T-helper 2 cell treated with Interferon-gamma antibody and Interleukin-4, amounts not matched to agents 5 μg/mL and 100 μg/mL, for 36 hours (primary cell): ENCODE measurements at regions not wholly inside any gene's neighbourhood (a gene's known extent, or its start where the extent isn't known, plus 50 kb on each side); places are given as distances from the start of the nearest gene placed in this dataset.

Experiments used
- DNase-seq: peaks from one replicate; pipeline ENCODE4 v3.0.0; 2021; ENCODE audit warnings: low spot score
- H3K27ac Mint-ChIP-seq: one replicate; pipeline ENCODE4 v1.8.0; 2021; ENCODE audit warnings: mild to moderate bottlenecking, mixed read lengths
- H3K27me3 Mint-ChIP-seq: one replicate; pipeline ENCODE4 v1.8.0; 2021; ENCODE audit warnings: low read depth, mixed read lengths
- H3K36me3 Mint-ChIP-seq: one replicate; pipeline ENCODE4 v1.8.0; 2021; ENCODE audit warnings: low read depth, mixed read lengths
- H3K4me1 Mint-ChIP-seq: one replicate; pipeline ENCODE4 v1.8.0; 2021; ENCODE audit warnings: low read depth, mixed read lengths
- H3K4me3 Mint-ChIP-seq: one replicate; pipeline ENCODE4 v1.8.0; 2022; ENCODE audit warnings: mild to moderate bottlenecking, moderate library complexity, mixed read lengths
- H3K9me3 Mint-ChIP-seq: one replicate; pipeline ENCODE4 v1.8.0; 2021; ENCODE audit warnings: mixed read lengths

- no peaks in the 10 kb centered on the region for H3K27me3 Mint-ChIP-seq
- no peak overlapping the region for H3K27ac Mint-ChIP-seq
- H3K36me3 Mint-ChIP-seq, result no peaks in the 10 kb centered on the region
- no peak overlapping the region for H3K4me3 Mint-ChIP-seq
- DNase-seq, result no peak
- no peaks in the 10 kb centered on the region for H3K4me1 Mint-ChIP-seq
- no peaks in the 10 kb centered on the region for H3K9me3 Mint-ChIP-seq
These were observed 81.3 kb upstream of the CXCL12 start for GRCh38 chr10:44466236-44466635.

- Mint-ChIP-seq H3K27ac (no peak overlapping the region), H3K4me1 (no peaks in the 10 kb centered on the region), H3K9me3 (no peaks in the 10 kb centered on the region), H3K27me3 (no peaks in the 10 kb centered on the region), H3K36me3 (no peaks in the 10 kb centered on the region), H3K4me3 (no peak overlapping the region)
- no peak for DNase-seq
These were observed 82.2 kb upstream of the CXCL12 start for GRCh38 chr10:44467090-44467489.

- Mint-ChIP-seq H3K27me3 (no peaks in the 10 kb centered on the region), H3K27ac (no peak overlapping the region), H3K36me3 (no peaks in the 10 kb centered on the region), H3K4me1 (no peaks in the 10 kb centered on the region), H3K4me3 (no peak overlapping the region), H3K9me3 (no peaks in the 10 kb centered on the region)
- DNase-seq, result no peak
These were observed 83.0 kb upstream of the CXCL12 start for GRCh38 chr10:44467900-44468299.

GRCh38 chr10:44468525-44468924, 83.6 kb upstream of the CXCL12 start:
- H3K4me3 Mint-ChIP-seq, result no peak overlapping the region
- no peak for DNase-seq
- no peak overlapping the region for H3K27ac Mint-ChIP-seq
- no peaks in the 10 kb centered on the region for H3K36me3 Mint-ChIP-seq
- no peaks in the 10 kb centered on the region for H3K27me3 Mint-ChIP-seq
- no peaks in the 10 kb centered on the region for H3K9me3 Mint-ChIP-seq
- no peaks in the 10 kb centered on the region for H3K4me1 Mint-ChIP-seq

- Mint-ChIP-seq H3K36me3 (no peaks in the 10 kb centered on the region), H3K4me1 (no peaks in the 10 kb centered on the region), H3K27ac (no peak overlapping the region), H3K4me3 (no peak overlapping the region), H3K9me3 (no peaks in the 10 kb centered on the region), H3K27me3 (no peaks in the 10 kb centered on the region)
- no peak for DNase-seq
These were observed 84.1 kb upstream of the CXCL12 start for GRCh38 chr10:44468965-44469364.

GRCh38 chr10:44470784-44471183, 85.9 kb upstream of the CXCL12 start:
- Mint-ChIP-seq H3K27ac (no peak overlapping the region), H3K9me3 (no peaks in the 10 kb centered on the region), H3K36me3 (no peaks in the 10 kb centered on the region), H3K4me1 (no peaks in the 10 kb centered on the region), H3K4me3 (no peak overlapping the region), H3K27me3 (no peaks in the 10 kb centered on the region)
- DNase-seq, result no peak

- Mint-ChIP-seq H3K27ac (no peak overlapping the region), H3K9me3 (no peaks in the 10 kb centered on the region), H3K4me3 (no peak overlapping the region), H3K4me1 (no peaks in the 10 kb centered on the region), H3K27me3 (no peaks in the 10 kb centered on the region), H3K36me3 (no peaks in the 10 kb centered on the region)
- no peak for DNase-seq
These were observed 86.5 kb upstream of the CXCL12 start for GRCh38 chr10:44471410-44471809.

- Mint-ChIP-seq H3K4me1 (no peaks in the 10 kb centered on the region), H3K27ac (no peak overlapping the region), H3K4me3 (no peak overlapping the region), H3K9me3 (no peaks in the 10 kb centered on the region), H3K27me3 (no peaks in the 10 kb centered on the region), H3K36me3 (no peaks in the 10 kb centered on the region)
- DNase-seq, result no peak
These were observed 88.2 kb upstream of the CXCL12 start for GRCh38 chr10:44473146-44473545.

- no peaks in the 10 kb centered on the region for H3K27me3 Mint-ChIP-seq
- DNase-seq, result no peak
- H3K9me3 Mint-ChIP-seq, result no peaks in the 10 kb centered on the region
- no peak overlapping the region for H3K27ac Mint-ChIP-seq
- no peak overlapping the region for H3K4me3 Mint-ChIP-seq
- H3K4me1 Mint-ChIP-seq, result no peaks in the 10 kb centered on the region
- H3K36me3 Mint-ChIP-seq, result no peaks in the 10 kb centered on the region
These were observed 91.6 kb upstream of the CXCL12 start for GRCh38 chr10:44476409-44477045.

GRCh38 chr10:44477046-44477425, 92.1 kb upstream of the CXCL12 start:
- Mint-ChIP-seq H3K27ac (no peak overlapping the region), H3K4me1 (no peaks in the 10 kb centered on the region), H3K4me3 (no peak overlapping the region), H3K27me3 (no peaks in the 10 kb centered on the region), H3K36me3 (no peaks in the 10 kb centered on the region), H3K9me3 (no peaks in the 10 kb centered on the region)
- no peak for DNase-seq

- DNase-seq, result no peak
- Mint-ChIP-seq H3K27me3 (no peaks in the 10 kb centered on the region), H3K4me3 (no peak overlapping the region), H3K27ac (no peak overlapping the region), H3K4me1 (no peaks in the 10 kb centered on the region), H3K9me3 (no peaks in the 10 kb centered on the region), H3K36me3 (no peaks in the 10 kb centered on the region)
These were observed 93.1 kb upstream of the CXCL12 start for GRCh38 chr10:44478040-44478439.

GRCh38 chr10:44478876-44479705, 94.2 kb upstream of the CXCL12 start:
- no peaks in the 10 kb centered on the region for H3K27me3 Mint-ChIP-seq
- H3K4me3 Mint-ChIP-seq, result no peak overlapping the region
- no peaks in the 10 kb centered on the region for H3K9me3 Mint-ChIP-seq
- H3K27ac Mint-ChIP-seq, result no peak overlapping the region
- DNase-seq, result no peak
- no peaks in the 10 kb centered on the region for H3K4me1 Mint-ChIP-seq
- H3K36me3 Mint-ChIP-seq, result no peaks in the 10 kb centered on the region

GRCh38 chr10:44492678-44493077, 107.8 kb upstream of the CXCL12 start:
- H3K27ac Mint-ChIP-seq, result no peak overlapping the region
- H3K36me3 Mint-ChIP-seq, result no peaks in the 10 kb centered on the region
- no peak for DNase-seq
- peaks cover 13% of the 10 kb centered on the region for H3K9me3 Mint-ChIP-seq
- H3K27me3 Mint-ChIP-seq, result no peaks in the 10 kb centered on the region
- no peak overlapping the region for H3K4me3 Mint-ChIP-seq
- H3K4me1 Mint-ChIP-seq, result no peaks in the 10 kb centered on the region

GRCh38 chr10:44498222-44498621, 113.3 kb upstream of the CXCL12 start:
- H3K27ac Mint-ChIP-seq, result no peak overlapping the region
- H3K4me3 Mint-ChIP-seq, result no peak overlapping the region
- no peak for DNase-seq
- H3K9me3 Mint-ChIP-seq, result no peaks in the 10 kb centered on the region
- no peaks in the 10 kb centered on the region for H3K27me3 Mint-ChIP-seq
- H3K4me1 Mint-ChIP-seq, result no peaks in the 10 kb centered on the region
- no peaks in the 10 kb centered on the region for H3K36me3 Mint-ChIP-seq

- no peaks in the 10 kb centered on the region for H3K4me1 Mint-ChIP-seq
- H3K9me3 Mint-ChIP-seq, result no peaks in the 10 kb centered on the region
- H3K4me3 Mint-ChIP-seq, result no peak overlapping the region
- H3K36me3 Mint-ChIP-seq, result no peaks in the 10 kb centered on the region
- DNase-seq, result no peak
- no peaks in the 10 kb centered on the region for H3K27me3 Mint-ChIP-seq
- H3K27ac Mint-ChIP-seq, result no peak overlapping the region
These were observed 115.6 kb upstream of the CXCL12 start for GRCh38 chr10:44500451-44500850.
